Stomach (tissue), 8 donors: ENCODE measurements at regions not wholly inside any gene's neighbourhood (a gene's known extent, or its start where the extent isn't known, plus 50 kb on each side); places are given as distances from the start of the nearest gene placed in this dataset.
A peak's percentile ranks its signal among the peaks of the same experiment; 100 is the strongest.

Source experiments
- DNase-seq, 2 donors: peaks; one replicate each; pipeline versions ENCODE4 v3.0.0 to v3.0.0-alpha.2; 2013 to 2019
- H3K27ac ChIP-seq, 5 donors: fragments of 200-600 bp in 4 of 5; sonication (generic) in 4 of 5; one replicate each; pipeline ENCODE4 v1.5.1; 2013 to 2019; ENCODE audit warnings: mild to moderate bottlenecking in 1 of 5, moderate library complexity in 1 of 5
- H3K27me3 ChIP-seq, 3 donors: fragments of 200-600 bp; sonication (generic); one replicate each; pipeline ENCODE4 v1.5.1; 2017 to 2019; ENCODE audit warnings: mixed run types in 1 of 3
- H3K36me3 ChIP-seq, 4 donors: fragments of 200-600 bp; sonication (generic); 1 replicate in 3 of 4; 2 replicates in 1 of 4; pipeline ENCODE4 v1.5.1; 2016 to 2019
- H3K4me1 ChIP-seq, 4 donors: fragments of 200-600 bp; sonication (generic); one replicate each; pipeline ENCODE4 v1.5.1; 2016 to 2019
- H3K4me3 ChIP-seq, 4 donors: fragments of 200-600 bp; sonication (generic) in 3 of 4; one replicate each; pipeline ENCODE4 v1.5.1; 2016 to 2019; ENCODE audit warnings: mild to moderate bottlenecking in 1 of 4
- H3K9me3 ChIP-seq, 4 donors: fragments of 200-600 bp; sonication (generic); one replicate each; pipeline ENCODE4 v1.5.1; 2016 to 2019
- CTCF ChIP-seq, 7 experiments: fragments of 450-650 bp in 4 of 7; fragments of 200-600 bp in 3 of 7; sonication (generic) in 3 of 7; IDR thresholded peaks; one replicate each; pipeline ENCODE4 v1.5.1; 2016 to 2019; ENCODE audit warnings: antibody characterized with exemption in 7 of 7, control low read depth in 2 of 7, mild to moderate bottlenecking in 1 of 7
- EP300 ChIP-seq: sonication (generic); formaldehyde crosslinking; IDR thresholded peaks from one replicate; pipeline ENCODE4 v1.6.1; 2017; ENCODE audit warnings: antibody characterized with exemption
- POLR2A ChIP-seq, 4 donors: fragments of 450-650 bp; IDR thresholded peaks; one replicate each; pipeline ENCODE4 v1.6.1; 2016; ENCODE audit warnings: antibody characterized with exemption in 4 of 4, control low read depth in 2 of 4, mild to moderate bottlenecking in 1 of 4, moderate library complexity in 1 of 4
- POLR2AphosphoS5 ChIP-seq, 3 donors: sonication (generic); formaldehyde crosslinking; IDR thresholded peaks; one replicate each; pipeline ENCODE4 v1.6.1; 2016; ENCODE audit warnings: antibody characterized with exemption in 3 of 3
- WGBS, 5 donors: extraction: QIAGEN DNeasy Blood & Tissue Kit in 3 of 5; methylation state at CpG; one replicate each; pipeline versions ENCODE4 v1.1.5 to v1.1.7; 2013 to 2018; 5-methylcytosine and 5-hydroxymethylcytosine counted together
- intact Hi-C: fragments of 100-400 bp; cut with DNase I; formaldehyde crosslinking; loops from one replicate; pipeline ENCODE4 v1.15.1; 2023; ENCODE audit warnings: low total_unique reads
- donor health status: healthy with polysubstance abuse.
- donor health status: Bipolar disorder and iron deficiency.
- donor health status: healthy.

GRCh38 chr12:115032521-115032920 lies 348.5 kb upstream of the TBX3 start:
- intact Hi-C loops = no loop called here
- Histone ChIP-seq H3K27ac (no peak overlapping the region), H3K27me3 (no peaks in the 10 kb centered on the region), H3K4me1 (no peaks in the 10 kb centered on the region), H3K9me3 (no peaks in the 10 kb centered on the region), H3K4me3 (no peak overlapping the region), H3K36me3 (no peaks in the 10 kb centered on the region)
- no peak for DNase-seq
- TF ChIP-seq EP300 (no peak), CTCF (IDR thresholded peaks at IDR 0.05) (no peak), POLR2A (IDR thresholded peaks at IDR 0.05) (no peak), POLR2AphosphoS5 (IDR thresholded peaks at IDR 0.05) (no peak)
- WGBS, 5 donors = 80 to 90% (median 85%) methylated on average over 3 of the region's 3 CpGs

GRCh38 chr12:115030017-115030416 lies 346.0 kb upstream of the TBX3 start:
- DNase-seq = no peak
- Histone ChIP-seq H3K27ac (no peak overlapping the region), H3K27me3 (no peaks in the 10 kb centered on the region), H3K9me3 (no peaks in the 10 kb centered on the region), H3K4me3 (no peak overlapping the region), H3K36me3 (no peaks in the 10 kb centered on the region), H3K4me1 (no peaks in the 10 kb centered on the region)
- intact Hi-C loops = no loop called here
- 94 to 100% (median 96%) methylated on average over 3 of the region's 3 CpGs for WGBS, 5 donors
- no peak for TF ChIP-seq CTCF (IDR thresholded peaks at IDR 0.05)
- no peak for TF ChIP-seq POLR2A (IDR thresholded peaks at IDR 0.05)
- no peak for TF ChIP-seq POLR2AphosphoS5 (IDR thresholded peaks at IDR 0.05)

- H3K27ac ChIP-seq = no peak overlapping the region
- intact Hi-C loops = no loop called here
- H3K4me1 ChIP-seq = peaks cover 0 to 15% (median 0%) of the 10 kb centered on the region in 4 donors
- H3K27me3 ChIP-seq = no peaks in the 10 kb centered on the region
- peaks cover 0 to 12% (median 9%) of the 10 kb centered on the region in 4 donors for H3K9me3 ChIP-seq
- DNase-seq = no peak
- no peak overlapping the region for H3K4me3 ChIP-seq
- no peaks in the 10 kb centered on the region for H3K36me3 ChIP-seq
- WGBS, 5 donors = 86 to 92% (median 89%) methylated on average over 3 of the region's 3 CpGs
- TF ChIP-seq POLR2AphosphoS5 (IDR thresholded peaks at IDR 0.05) (no peak), CTCF (IDR thresholded peaks at IDR 0.05) (no peak), POLR2A (IDR thresholded peaks at IDR 0.05) (no peak), EP300 (no peak)
Measured at GRCh38 chr12:115024531-115024930, 340.6 kb upstream of the TBX3 start.

GRCh38 chr12:115023279-115024265 lies 339.6 kb upstream of the TBX3 start:
- Histone ChIP-seq H3K4me3 (no peak overlapping the region), H3K27me3 (no peaks in the 10 kb centered on the region), H3K36me3 (no peaks in the 10 kb centered on the region), H3K27ac (peak overlapping the region in 1 of 5 donors; percentile 35), H3K4me1 (peaks cover 0 to 15% (median 0%) of the 10 kb centered on the region in 4 donors), H3K9me3 (peaks cover 0 to 14% (median 12%) of the 10 kb centered on the region in 4 donors)
- TF ChIP-seq CTCF (IDR thresholded peaks at IDR 0.05) = no peak
- TF ChIP-seq POLR2A (IDR thresholded peaks at IDR 0.05) = no peak
- DNase-seq = peak in 1 of 2 donors; percentile 78
- 46 to 71% (median 59%) methylated on average over 4 of the region's 4 CpGs for WGBS, 5 donors
- intact Hi-C loops = no loop called here
